Activated naive CD4-positive, alpha-beta T cell treated with anti-CD3 and anti-CD28 coated beads, Interleukin-2, amount 50 U/mL, for 24 hours (primary cell): ENCODE measurements at regions not wholly inside any gene's neighbourhood (a gene's known extent, or its start where the extent isn't known, plus 50 kb on each side); places are given as distances from the start of the nearest gene placed in this dataset.

ENCODE experiments used
- H3K27ac Mint-ChIP-seq: one replicate; pipeline ENCODE4 v1.8.0; 2021; ENCODE audit warnings: mild to moderate bottlenecking, mixed read lengths
- H3K27me3 Mint-ChIP-seq: one replicate; pipeline ENCODE4 v1.8.0; 2021; ENCODE audit warnings: mixed read lengths
- H3K36me3 Mint-ChIP-seq: one replicate; pipeline ENCODE4 v1.8.0; 2021; ENCODE audit warnings: mixed read lengths
- H3K4me1 Mint-ChIP-seq: one replicate; pipeline ENCODE4 v1.8.0; 2021; ENCODE audit warnings: mixed read lengths
- H3K4me3 Mint-ChIP-seq: one replicate; pipeline ENCODE4 v1.8.0; 2021; ENCODE audit warnings: mild to moderate bottlenecking, mixed read lengths
- H3K9me3 Mint-ChIP-seq: one replicate; pipeline ENCODE4 v1.8.0; 2021; ENCODE audit warnings: mixed read lengths

DNA sequence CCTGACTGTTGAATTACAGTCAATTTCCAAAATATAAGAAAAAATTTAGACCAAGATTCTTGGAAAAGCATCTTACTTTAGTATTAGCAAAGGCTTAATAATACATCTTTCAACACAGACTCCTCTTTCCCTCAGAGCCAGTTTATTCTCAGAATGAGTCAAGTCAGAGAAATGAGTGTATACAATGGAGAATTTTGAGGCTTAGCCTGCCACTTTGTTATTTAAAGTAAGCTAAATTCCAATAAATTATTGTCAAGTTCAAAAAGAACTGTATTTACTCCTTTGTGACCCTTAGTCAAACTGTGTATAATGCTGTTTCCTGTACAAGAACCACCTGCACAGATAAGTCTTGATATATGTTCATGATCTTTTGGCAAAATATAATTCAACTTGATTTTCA lies 428.5 kb upstream of the ITGA1 start:
- Mint-ChIP-seq H3K4me1 (no peaks in the 10 kb centered on the region), H3K9me3 (no peaks in the 10 kb centered on the region), H3K27me3 (peaks cover 1% of the 10 kb centered on the region), H3K27ac (no peak overlapping the region), H3K4me3 (no peak overlapping the region), H3K36me3 (no peaks in the 10 kb centered on the region)

DNA sequence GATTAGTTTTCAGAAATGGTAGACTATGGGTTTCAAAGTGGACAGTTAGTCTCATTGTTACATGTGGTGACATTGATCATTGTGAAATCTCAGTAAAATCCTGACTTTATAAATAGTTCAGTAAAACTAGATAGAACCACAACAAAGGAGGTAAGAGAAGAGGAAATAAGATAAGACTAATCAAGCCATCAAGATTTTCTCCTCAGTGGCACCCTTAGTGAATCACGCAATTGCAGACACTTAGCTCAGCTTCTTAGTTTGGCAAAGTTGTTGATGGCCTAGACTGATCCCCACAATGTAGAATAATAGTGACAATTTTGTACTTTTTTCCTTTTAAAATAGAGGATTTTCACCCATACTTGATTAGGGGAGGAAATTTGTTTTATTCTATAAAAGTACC lies 426.7 kb upstream of the ITGA1 start:
- Mint-ChIP-seq H3K9me3 (no peaks in the 10 kb centered on the region), H3K4me1 (no peaks in the 10 kb centered on the region), H3K27me3 (peaks cover 1% of the 10 kb centered on the region), H3K36me3 (no peaks in the 10 kb centered on the region), H3K27ac (no peak overlapping the region), H3K4me3 (no peak overlapping the region)

GRCh38 chr5:52374286-52374685 lies 413.4 kb upstream of the ITGA1 start:
- Mint-ChIP-seq H3K9me3 (no peaks in the 10 kb centered on the region), H3K36me3 (no peaks in the 10 kb centered on the region), H3K4me3 (no peak overlapping the region), H3K27ac (no peak overlapping the region), H3K4me1 (no peaks in the 10 kb centered on the region), H3K27me3 (no peaks in the 10 kb centered on the region)

DNA sequence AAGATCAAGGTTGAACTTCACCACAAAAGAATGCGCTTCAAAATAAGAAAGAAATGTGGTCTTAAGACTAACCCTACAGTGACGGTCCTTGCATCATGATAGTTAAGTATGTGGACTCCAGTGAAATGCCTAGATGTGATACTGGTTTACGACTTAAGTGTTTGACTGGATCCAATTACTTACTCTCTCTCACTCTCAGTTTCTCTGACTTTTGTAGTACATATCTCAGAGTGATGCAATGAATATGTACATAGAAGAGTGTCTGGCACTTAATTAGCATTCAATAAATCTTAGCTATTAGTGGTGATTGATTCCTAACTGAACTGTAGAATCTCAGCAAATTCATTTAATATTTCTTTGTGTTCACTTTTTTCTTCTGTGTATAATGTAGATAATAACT lies 411.7 kb upstream of the ITGA1 start:
- Mint-ChIP-seq H3K4me3 (no peak overlapping the region), H3K9me3 (no peaks in the 10 kb centered on the region), H3K27me3 (no peaks in the 10 kb centered on the region), H3K27ac (no peak overlapping the region), H3K4me1 (no peaks in the 10 kb centered on the region), H3K36me3 (no peaks in the 10 kb centered on the region)

GRCh38 chr5:52376592-52376991 lies 411.1 kb upstream of the ITGA1 start:
- Mint-ChIP-seq H3K4me3 (no peak overlapping the region), H3K27me3 (no peaks in the 10 kb centered on the region)

DNA sequence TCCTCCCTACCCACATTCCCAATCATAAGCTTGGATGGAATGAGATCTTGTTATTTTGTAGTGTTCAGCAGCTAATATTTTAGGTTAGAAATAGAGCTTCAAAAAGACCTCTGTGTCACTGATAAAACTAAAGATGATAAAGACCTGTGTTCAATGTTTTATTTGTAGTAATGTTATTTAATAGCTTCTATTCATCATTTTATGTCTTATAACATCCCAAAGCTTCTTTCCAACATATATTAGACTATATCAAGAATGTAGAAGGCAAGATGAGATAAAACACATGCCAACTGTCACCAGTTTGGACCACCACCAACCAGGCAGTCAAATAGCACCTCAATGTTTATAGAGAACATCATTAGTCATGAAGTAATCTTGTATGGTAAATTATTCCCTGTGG lies 409.5 kb upstream of the ITGA1 start:
- Mint-ChIP-seq H3K4me3 (no peak overlapping the region), H3K4me1 (no peaks in the 10 kb centered on the region)

More at GRCh38 chr5:52376592-52376991, 411.1 kb upstream of the ITGA1 start:
- no peaks in the 10 kb centered on the region for H3K4me1 Mint-ChIP-seq
- no peak overlapping the region for H3K27ac Mint-ChIP-seq
- H3K36me3 Mint-ChIP-seq: no peaks in the 10 kb centered on the region
- H3K9me3 Mint-ChIP-seq: no peaks in the 10 kb centered on the region

DNA sequence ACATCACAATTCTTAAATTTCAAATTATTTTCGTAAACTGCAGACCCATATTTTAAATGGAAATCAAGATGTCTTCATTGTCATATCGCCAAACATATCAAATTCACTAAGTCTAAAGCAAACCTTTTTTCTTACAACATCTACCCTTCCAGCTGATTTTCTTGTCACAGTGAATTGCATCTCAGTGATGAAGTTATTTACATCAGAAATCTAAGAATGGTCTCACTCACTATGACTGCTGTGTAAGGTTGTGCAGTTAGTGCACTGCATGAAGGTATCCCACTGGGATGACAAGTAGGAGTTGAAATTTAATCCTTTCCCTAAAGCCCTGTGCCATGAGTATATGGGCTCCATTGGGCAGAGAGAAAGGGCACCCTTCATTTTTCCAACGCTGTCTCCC lies 399.4 kb upstream of the ITGA1 start:
- H3K9me3 Mint-ChIP-seq: no peaks in the 10 kb centered on the region
- H3K27ac Mint-ChIP-seq: no peak overlapping the region
- H3K27me3 Mint-ChIP-seq: peaks cover 4% of the 10 kb centered on the region
- no peaks in the 10 kb centered on the region for H3K4me1 Mint-ChIP-seq
- H3K4me3 Mint-ChIP-seq: no peak overlapping the region
- no peaks in the 10 kb centered on the region for H3K36me3 Mint-ChIP-seq

More for the DNA sequence above, 409.5 kb upstream of the ITGA1 start:
- Mint-ChIP-seq H3K9me3 (no peaks in the 10 kb centered on the region), H3K27me3 (no peaks in the 10 kb centered on the region), H3K36me3 (no peaks in the 10 kb centered on the region), H3K27ac (no peak overlapping the region)

DNA sequence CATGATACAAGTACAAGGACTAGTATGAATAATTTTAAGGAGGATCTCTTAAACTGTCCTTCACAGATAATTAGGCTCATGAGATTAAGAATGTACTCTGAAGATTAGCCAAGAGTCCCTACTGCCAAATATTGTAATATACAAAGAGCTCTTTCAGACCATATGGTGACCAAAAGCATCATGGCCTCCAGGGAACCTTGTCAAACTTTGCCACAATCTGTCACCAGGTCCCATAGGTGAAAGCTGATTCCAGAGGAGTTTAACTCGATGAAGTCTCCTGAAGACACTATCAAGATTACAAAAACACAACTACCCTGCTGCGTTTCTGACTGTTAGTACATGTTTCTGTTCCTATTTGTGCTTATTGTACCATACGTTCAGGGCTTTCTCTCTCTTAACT lies 395.4 kb upstream of the ITGA1 start:
- H3K27ac Mint-ChIP-seq: no peak overlapping the region

DNA sequence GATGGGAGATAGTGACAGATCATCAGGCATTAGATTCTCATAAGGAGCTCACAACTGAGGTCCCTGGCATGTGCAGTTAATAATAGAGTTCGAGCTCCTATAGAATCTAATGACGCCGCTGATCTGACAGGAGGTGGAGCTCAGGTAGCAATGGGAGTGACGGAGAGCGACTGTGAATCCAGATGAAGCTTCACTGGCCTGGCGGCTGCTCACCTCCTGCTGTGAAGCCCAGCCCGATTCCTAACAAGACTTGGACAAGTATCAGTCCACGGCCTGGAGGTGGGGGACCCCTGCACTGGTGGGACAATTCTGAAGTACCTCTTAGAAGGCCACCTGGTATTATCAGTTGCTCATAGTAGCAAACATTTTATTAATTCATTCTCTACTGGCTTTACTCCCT lies 377.9 kb upstream of the ITGA1 start:
- Mint-ChIP-seq H3K27me3 (no peaks in the 10 kb centered on the region), H3K36me3 (no peaks in the 10 kb centered on the region), H3K9me3 (no peaks in the 10 kb centered on the region), H3K27ac (no peak overlapping the region), H3K4me1 (no peaks in the 10 kb centered on the region), H3K4me3 (no peak overlapping the region)

More for the DNA sequence above, 395.4 kb upstream of the ITGA1 start:
- no peaks in the 10 kb centered on the region for H3K9me3 Mint-ChIP-seq
- H3K36me3 Mint-ChIP-seq: no peaks in the 10 kb centered on the region
- no peaks in the 10 kb centered on the region for H3K27me3 Mint-ChIP-seq
- H3K4me3 Mint-ChIP-seq: no peak overlapping the region
- no peaks in the 10 kb centered on the region for H3K4me1 Mint-ChIP-seq

GRCh38 chr5:52419357-52419756 lies 368.4 kb upstream of the ITGA1 start:
- no peaks in the 10 kb centered on the region for H3K4me1 Mint-ChIP-seq
- no peak overlapping the region for H3K27ac Mint-ChIP-seq
- H3K27me3 Mint-ChIP-seq: no peaks in the 10 kb centered on the region
- H3K9me3 Mint-ChIP-seq: no peaks in the 10 kb centered on the region
- no peaks in the 10 kb centered on the region for H3K36me3 Mint-ChIP-seq
- no peak overlapping the region for H3K4me3 Mint-ChIP-seq

DNA sequence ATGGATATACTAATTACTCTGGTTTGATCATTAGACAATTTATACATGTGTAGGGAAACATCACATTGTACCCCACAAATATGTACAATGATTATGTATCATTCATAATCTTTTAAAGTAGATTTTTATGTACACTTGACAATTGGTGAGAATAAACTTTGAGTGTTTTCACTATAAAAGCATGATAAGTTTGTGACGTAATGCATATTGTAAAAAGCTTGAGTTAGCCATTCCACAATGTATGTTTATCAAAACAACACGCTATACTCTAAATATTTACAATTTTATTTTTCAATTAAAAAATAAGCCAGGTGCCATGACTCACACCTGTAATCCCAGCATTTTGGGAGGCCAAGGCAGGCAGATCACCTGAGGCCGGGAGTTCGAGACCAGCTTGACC lies 360.1 kb upstream of the ITGA1 start:
- Mint-ChIP-seq H3K27me3 (peaks cover 2% of the 10 kb centered on the region), H3K4me3 (no peak overlapping the region), H3K9me3 (peaks cover 6% of the 10 kb centered on the region), H3K27ac (no peak overlapping the region), H3K36me3 (no peaks in the 10 kb centered on the region), H3K4me1 (no peaks in the 10 kb centered on the region)

DNA sequence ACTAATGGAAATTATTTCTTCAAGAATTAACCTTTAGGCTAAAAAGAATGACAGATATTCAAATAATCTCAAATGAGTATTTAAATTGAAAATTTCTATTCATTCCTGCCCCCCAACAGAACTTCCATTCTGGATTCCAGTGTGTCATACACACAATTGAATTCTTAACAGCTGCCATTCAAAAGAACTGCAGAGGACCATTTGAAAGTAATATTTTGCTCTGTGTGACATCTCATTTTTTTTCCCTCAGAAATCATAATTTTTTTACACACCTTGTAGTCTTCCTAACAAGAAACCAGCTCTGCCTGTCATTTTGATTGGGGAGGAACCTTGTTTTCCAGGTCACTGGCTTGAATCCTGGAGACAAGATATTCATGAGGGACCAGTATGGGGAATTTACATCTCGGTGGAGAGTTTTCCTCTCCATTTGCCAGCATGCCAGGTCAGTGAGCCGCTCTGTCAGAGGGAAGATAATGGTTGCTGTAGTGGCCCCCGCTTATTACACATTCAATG lies 358.7 kb upstream of the ITGA1 start:
- Mint-ChIP-seq H3K9me3 (peaks cover 6% of the 10 kb centered on the region), H3K4me1 (no peaks in the 10 kb centered on the region), H3K27me3 (peaks cover 2% of the 10 kb centered on the region), H3K36me3 (no peaks in the 10 kb centered on the region), H3K4me3 (no peak overlapping the region), H3K27ac (no peak overlapping the region)

DNA sequence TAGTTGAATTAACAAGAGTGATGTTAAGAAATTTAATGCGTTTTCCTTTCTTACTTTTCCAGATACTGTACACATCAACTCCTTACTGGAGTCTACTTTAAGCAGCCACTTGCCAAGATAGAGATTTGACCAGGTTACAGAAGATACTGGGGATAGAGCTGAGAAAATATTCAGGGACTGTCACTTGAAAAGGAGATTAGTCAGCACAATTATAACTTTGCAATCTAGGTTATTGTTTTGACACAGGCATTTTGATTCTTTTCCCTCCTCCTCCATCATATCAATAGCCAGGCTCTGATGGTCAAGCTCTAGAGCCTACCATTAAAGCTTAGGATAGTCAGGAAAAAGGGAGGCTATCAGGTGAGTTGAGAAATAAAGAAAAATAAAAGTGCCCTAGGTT lies 345.9 kb upstream of the ITGA1 start:
- Mint-ChIP-seq H3K27me3 (peaks cover 6% of the 10 kb centered on the region), H3K4me1 (no peaks in the 10 kb centered on the region), H3K27ac (no peak overlapping the region), H3K9me3 (no peaks in the 10 kb centered on the region), H3K36me3 (no peaks in the 10 kb centered on the region), H3K4me3 (no peak overlapping the region)

- Mint-ChIP-seq H3K36me3 (no peaks in the 10 kb centered on the region), H3K27me3 (peaks cover 5% of the 10 kb centered on the region), H3K4me1 (no peaks in the 10 kb centered on the region), H3K9me3 (no peaks in the 10 kb centered on the region), H3K27ac (no peak overlapping the region), H3K4me3 (no peak overlapping the region)
Observed at GRCh38 chr5:52443187-52443586, 344.5 kb upstream of the ITGA1 start.

DNA sequence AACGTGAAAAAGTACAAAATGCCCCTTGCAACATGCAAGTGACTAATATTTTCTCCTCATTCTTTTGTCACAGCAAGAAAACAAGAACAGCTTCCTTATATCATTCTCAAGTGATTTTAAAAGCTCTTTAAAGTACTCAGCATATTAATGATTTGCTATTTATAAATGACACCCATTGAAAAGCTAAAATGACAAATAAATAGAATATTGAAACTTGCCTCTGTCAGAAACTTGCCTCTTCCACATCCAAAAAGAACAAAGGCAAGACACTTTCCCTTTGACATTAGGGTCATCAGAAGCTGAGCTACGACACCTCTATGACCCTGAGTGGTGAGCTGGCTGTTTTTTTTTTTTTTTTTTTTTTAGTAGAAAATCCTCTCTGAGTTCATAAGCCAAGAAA lies 339.6 kb upstream of the ITGA1 start:
- H3K4me1 Mint-ChIP-seq: no peaks in the 10 kb centered on the region
- no peaks in the 10 kb centered on the region for H3K9me3 Mint-ChIP-seq

DNA sequence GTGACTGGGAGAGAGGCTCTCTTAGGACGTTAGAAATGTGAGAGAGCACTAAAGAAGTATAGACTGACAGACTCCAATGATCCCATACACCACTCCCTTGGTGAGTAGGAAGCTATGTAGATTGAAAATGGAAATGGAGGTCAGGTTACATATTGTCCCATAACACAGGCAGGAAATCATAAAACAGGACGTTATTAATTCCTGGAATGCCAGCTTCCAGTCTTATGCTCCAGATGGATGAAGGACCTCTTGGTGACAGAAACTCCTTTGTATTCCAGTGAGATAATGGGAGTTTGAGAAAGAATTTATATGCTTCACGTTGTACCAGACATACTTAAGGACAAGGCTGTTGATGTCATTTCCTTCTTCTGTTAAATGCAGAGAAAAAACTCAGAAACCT lies 338.2 kb upstream of the ITGA1 start:
- H3K27me3 Mint-ChIP-seq: peaks cover 7% of the 10 kb centered on the region
- H3K4me3 Mint-ChIP-seq: no peak overlapping the region
- no peaks in the 10 kb centered on the region for H3K36me3 Mint-ChIP-seq
- no peaks in the 10 kb centered on the region for H3K4me1 Mint-ChIP-seq
- no peak overlapping the region for H3K27ac Mint-ChIP-seq
- H3K9me3 Mint-ChIP-seq: no peaks in the 10 kb centered on the region

More for the DNA sequence above, 339.6 kb upstream of the ITGA1 start:
- Mint-ChIP-seq H3K27ac (no peak overlapping the region), H3K4me3 (no peak overlapping the region), H3K27me3 (peaks cover 3% of the 10 kb centered on the region), H3K36me3 (no peaks in the 10 kb centered on the region)

DNA sequence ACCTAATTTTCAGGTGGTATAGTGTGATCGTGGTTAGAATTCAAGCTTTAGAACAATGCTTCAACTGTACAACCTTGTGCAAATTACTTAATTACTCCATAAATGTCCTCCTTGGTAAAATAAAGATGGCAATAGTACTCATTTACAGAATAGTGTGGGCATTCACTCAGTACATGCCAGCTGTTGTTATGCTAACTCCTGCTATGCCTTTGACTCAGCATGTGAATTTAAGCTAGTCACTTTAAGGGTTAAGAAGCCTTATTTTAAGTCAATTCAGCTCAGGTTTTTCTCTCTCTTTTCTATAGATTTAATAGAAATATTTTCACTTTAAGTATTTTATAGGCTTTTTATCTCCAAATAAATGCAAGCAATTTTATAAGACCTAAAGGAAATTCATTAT lies 335.6 kb upstream of the ITGA1 start:
- Mint-ChIP-seq H3K27ac (no peak overlapping the region), H3K36me3 (no peaks in the 10 kb centered on the region), H3K27me3 (peaks cover 4% of the 10 kb centered on the region), H3K9me3 (no peaks in the 10 kb centered on the region), H3K4me3 (no peak overlapping the region), H3K4me1 (no peaks in the 10 kb centered on the region)
